Stomach (tissue), 8 donors: ENCODE measurements at regions not wholly inside any gene's neighbourhood (a gene's known extent, or its start where the extent isn't known, plus 50 kb on each side); places are given as distances from the start of the nearest gene placed in this dataset.

ENCODE experiments used
- DNase-seq, 2 donors: peaks; one replicate each; pipeline versions ENCODE4 v3.0.0 to v3.0.0-alpha.2; 2013 to 2019
- H3K27ac ChIP-seq, 5 donors: fragments of 200-600 bp in 4 of 5; sonication (generic) in 4 of 5; one replicate each; pipeline ENCODE4 v1.5.1; 2013 to 2019; ENCODE audit warnings: mild to moderate bottlenecking in 1 of 5, moderate library complexity in 1 of 5
- H3K27me3 ChIP-seq, 3 donors: fragments of 200-600 bp; sonication (generic); one replicate each; pipeline ENCODE4 v1.5.1; 2017 to 2019; ENCODE audit warnings: mixed run types in 1 of 3
- H3K36me3 ChIP-seq, 4 donors: fragments of 200-600 bp; sonication (generic); 1 replicate in 3 of 4; 2 replicates in 1 of 4; pipeline ENCODE4 v1.5.1; 2016 to 2019
- H3K4me1 ChIP-seq, 4 donors: fragments of 200-600 bp; sonication (generic); one replicate each; pipeline ENCODE4 v1.5.1; 2016 to 2019
- H3K4me3 ChIP-seq, 4 donors: fragments of 200-600 bp; sonication (generic) in 3 of 4; one replicate each; pipeline ENCODE4 v1.5.1; 2016 to 2019; ENCODE audit warnings: mild to moderate bottlenecking in 1 of 4
- H3K9me3 ChIP-seq, 4 donors: fragments of 200-600 bp; sonication (generic); one replicate each; pipeline ENCODE4 v1.5.1; 2016 to 2019
- EP300 ChIP-seq: sonication (generic); formaldehyde crosslinking; IDR thresholded peaks from one replicate; pipeline ENCODE4 v1.6.1; 2017; ENCODE audit warnings: antibody characterized with exemption
- POLR2A ChIP-seq, 4 donors: fragments of 450-650 bp; IDR thresholded peaks; one replicate each; pipeline ENCODE4 v1.6.1; 2016; ENCODE audit warnings: antibody characterized with exemption in 4 of 4, control low read depth in 2 of 4, mild to moderate bottlenecking in 1 of 4, moderate library complexity in 1 of 4
- POLR2AphosphoS5 ChIP-seq, 3 donors: sonication (generic); formaldehyde crosslinking; IDR thresholded peaks; one replicate each; pipeline ENCODE4 v1.6.1; 2016; ENCODE audit warnings: antibody characterized with exemption in 3 of 3
- WGBS, 5 donors: extraction: QIAGEN DNeasy Blood & Tissue Kit in 3 of 5; methylation state at CpG; one replicate each; pipeline versions ENCODE4 v1.1.5 to v1.1.7; 2013 to 2018; 5-methylcytosine and 5-hydroxymethylcytosine counted together
- intact Hi-C: fragments of 100-400 bp; cut with DNase I; formaldehyde crosslinking; loops from one replicate; pipeline ENCODE4 v1.15.1; 2023; ENCODE audit warnings: low total_unique reads
- TF ChIP-seq, protein P1 (sequence below), 7 experiments: fragments of 450-650 bp in 4 of 7; fragments of 200-600 bp in 3 of 7; sonication (generic) in 3 of 7; IDR thresholded peaks; one replicate each; pipeline ENCODE4 v1.5.1; 2016 to 2019; ENCODE audit warnings: antibody characterized with exemption in 7 of 7, control low read depth in 2 of 7, mild to moderate bottlenecking in 1 of 7
- donor health status: healthy with polysubstance abuse.
- donor health status: Bipolar disorder and iron deficiency.
- donor health status: healthy.

DNA sequence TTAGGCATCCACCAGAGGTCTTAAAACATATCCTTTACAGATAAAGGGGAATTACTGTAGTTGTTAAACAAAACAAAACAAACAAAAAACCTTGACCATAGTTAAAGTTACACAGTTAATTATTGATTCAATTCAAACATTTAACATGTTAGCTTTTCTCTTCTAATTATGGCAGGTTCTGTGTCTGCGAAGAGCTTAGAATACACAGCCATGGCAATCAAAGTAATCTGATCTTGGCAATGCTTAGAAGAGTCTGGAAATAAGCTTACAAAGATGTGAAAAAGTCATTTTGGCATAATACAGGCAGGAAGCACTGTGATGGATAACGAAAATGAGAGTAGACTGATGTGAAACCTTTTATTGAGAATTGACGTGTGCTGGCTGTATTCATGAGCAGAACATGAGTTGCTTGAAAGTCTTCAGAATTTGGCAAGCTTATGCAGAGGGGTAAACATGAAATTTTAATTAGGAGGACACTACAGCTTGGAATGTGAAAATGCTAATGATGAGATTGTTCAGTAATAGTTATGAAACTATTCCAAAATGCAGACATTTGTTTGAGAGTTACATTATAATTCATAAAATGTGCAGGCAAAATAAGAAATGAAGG is 629.6 kb downstream of the FSCB start:
- Histone ChIP-seq H3K4me3 (no peak overlapping the region), H3K4me1 (peaks cover 0 to 7% (median 0%) of the 10 kb centered on the region in 4 donors), H3K27ac (no peak overlapping the region), H3K36me3 (no peaks in the 10 kb centered on the region), H3K9me3 (no peaks in the 10 kb centered on the region), H3K27me3 (no peaks in the 10 kb centered on the region)
- TF ChIP-seq POLR2A (IDR thresholded peaks at IDR 0.05), result no peak
- TF ChIP-seq EP300, result no peak
- WGBS, 5 donors, result 21 to 33% (median 25%) methylated on average over 3 of the region's 3 CpGs
- intact Hi-C loops, result no loop called here
- no peak for DNase-seq

DNA sequence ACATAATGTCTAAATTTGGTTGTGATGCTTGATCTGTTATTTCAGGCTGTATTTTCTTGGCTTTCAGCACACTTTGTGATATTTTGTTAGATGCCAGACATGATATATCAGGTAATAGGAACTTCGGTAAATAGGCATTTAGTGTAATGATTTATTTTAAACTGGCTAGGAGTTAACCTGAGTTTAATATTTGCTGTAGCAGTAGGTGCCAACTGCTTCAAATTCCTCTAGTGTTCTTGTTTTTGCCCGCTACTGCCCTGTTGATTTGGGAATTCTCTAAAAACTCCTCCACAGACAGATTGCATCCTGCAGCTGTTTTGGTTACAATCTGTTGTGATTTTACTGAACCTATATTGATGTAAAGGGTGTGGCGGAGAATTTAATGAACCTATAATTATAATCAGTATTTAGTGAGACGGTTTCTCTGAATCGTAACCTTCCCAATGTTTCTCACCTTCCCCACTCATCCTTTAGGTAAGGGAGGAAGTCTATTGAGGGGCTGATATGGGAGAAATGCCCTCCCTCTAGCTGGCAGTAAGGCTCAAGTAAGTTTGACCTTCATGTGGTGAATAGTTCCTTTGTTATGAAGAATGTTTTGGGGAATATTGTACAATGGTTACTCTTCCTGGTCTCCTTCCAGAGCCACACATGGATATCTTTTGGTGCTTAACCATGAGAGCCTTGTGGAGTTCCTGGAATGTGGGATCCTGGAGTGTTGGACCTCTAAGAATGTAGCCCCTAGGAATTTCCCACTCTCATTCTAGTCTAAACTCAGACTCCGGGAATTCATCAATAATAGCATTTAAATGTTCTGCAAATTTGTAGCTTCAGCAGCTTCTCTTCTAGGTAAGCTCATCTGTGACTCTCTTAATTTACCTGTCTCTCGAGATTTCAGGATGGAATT is 634.1 kb downstream of the FSCB start:
- peaks cover 0 to 7% (median 0%) of the 10 kb centered on the region in 4 donors for H3K4me1 ChIP-seq
- intact Hi-C loops, result no loop called here
- 70 to 76% (median 71%) methylated on average over 6 to 7 of the region's 7 CpGs for WGBS, 5 donors
- no peaks in the 10 kb centered on the region for H3K36me3 ChIP-seq
- H3K27me3 ChIP-seq, result no peaks in the 10 kb centered on the region
- H3K9me3 ChIP-seq, result no peaks in the 10 kb centered on the region
- no peak overlapping the region for H3K27ac ChIP-seq
- DNase-seq, result no peak
- no peak overlapping the region for H3K4me3 ChIP-seq
- no peak for TF ChIP-seq EP300
- TF ChIP-seq, protein P1, sequence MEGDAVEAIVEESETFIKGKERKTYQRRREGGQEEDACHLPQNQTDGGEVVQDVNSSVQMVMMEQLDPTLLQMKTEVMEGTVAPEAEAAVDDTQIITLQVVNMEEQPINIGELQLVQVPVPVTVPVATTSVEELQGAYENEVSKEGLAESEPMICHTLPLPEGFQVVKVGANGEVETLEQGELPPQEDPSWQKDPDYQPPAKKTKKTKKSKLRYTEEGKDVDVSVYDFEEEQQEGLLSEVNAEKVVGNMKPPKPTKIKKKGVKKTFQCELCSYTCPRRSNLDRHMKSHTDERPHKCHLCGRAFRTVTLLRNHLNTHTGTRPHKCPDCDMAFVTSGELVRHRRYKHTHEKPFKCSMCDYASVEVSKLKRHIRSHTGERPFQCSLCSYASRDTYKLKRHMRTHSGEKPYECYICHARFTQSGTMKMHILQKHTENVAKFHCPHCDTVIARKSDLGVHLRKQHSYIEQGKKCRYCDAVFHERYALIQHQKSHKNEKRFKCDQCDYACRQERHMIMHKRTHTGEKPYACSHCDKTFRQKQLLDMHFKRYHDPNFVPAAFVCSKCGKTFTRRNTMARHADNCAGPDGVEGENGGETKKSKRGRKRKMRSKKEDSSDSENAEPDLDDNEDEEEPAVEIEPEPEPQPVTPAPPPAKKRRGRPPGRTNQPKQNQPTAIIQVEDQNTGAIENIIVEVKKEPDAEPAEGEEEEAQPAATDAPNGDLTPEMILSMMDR (IDR thresholded peaks at IDR 0.05), result no peak
- TF ChIP-seq POLR2A (IDR thresholded peaks at IDR 0.05), result no peak
- TF ChIP-seq POLR2AphosphoS5 (IDR thresholded peaks at IDR 0.05), result no peak

DNA sequence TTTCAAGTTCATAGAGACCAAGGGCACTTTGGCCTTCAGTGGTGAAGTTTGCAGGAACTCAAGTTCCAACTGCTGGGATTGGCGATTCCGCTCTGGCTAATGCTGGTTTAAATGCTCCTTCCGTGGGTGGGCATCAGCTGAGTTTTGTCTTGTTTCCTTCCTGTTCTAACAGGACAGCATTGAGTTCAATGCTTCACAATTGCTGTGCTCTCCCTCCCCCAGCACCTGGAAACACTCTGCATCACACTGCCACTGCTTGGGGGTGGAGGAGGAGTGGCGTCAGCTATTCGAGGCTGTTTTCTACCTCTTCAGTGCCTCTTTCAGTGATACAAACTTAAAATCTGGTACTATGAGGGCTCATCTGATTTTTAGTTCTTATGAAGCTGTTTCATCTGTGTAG is 634.9 kb downstream of the FSCB start:
- Histone ChIP-seq H3K27ac (no peak overlapping the region), H3K27me3 (no peaks in the 10 kb centered on the region), H3K36me3 (no peaks in the 10 kb centered on the region), H3K4me3 (no peak overlapping the region), H3K9me3 (no peaks in the 10 kb centered on the region), H3K4me1 (peaks cover 0 to under 1% (median 0%) of the 10 kb centered on the region in 4 donors)
- TF ChIP-seq POLR2A (IDR thresholded peaks at IDR 0.05), result no peak
- no peak for TF ChIP-seq POLR2AphosphoS5 (IDR thresholded peaks at IDR 0.05)
- TF ChIP-seq, protein P1 (IDR thresholded peaks at IDR 0.05), result no peak
- TF ChIP-seq EP300, result no peak
- intact Hi-C loops, result no loop called here
- no peak for DNase-seq
- 75 to 84% (median 79%) methylated on average over 5 of the region's 5 CpGs for WGBS, 5 donors

DNA sequence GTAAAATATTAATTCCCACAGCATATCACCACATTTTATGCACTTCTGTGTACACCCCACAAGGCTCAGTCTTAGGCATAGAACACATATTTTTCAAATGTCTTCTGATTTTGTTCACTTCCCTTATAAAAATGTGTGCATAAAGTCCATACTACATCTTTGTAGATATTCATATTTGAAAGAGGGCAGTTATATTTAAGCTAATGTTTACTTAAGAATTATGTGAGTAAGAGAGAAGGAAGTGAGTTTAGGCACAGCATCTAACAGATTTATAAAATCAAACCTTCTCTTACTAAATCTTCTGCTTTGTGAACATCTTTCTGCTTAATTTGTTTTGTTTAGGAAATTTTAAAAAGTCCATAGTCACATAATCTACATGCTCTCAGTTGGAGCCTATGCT is 648.1 kb downstream of the FSCB start:
- no peak for DNase-seq
- TF ChIP-seq EP300 (no peak), POLR2AphosphoS5 (IDR thresholded peaks at IDR 0.05) (no peak), POLR2A (IDR thresholded peaks at IDR 0.05) (no peak)
- TF ChIP-seq, protein P1 (IDR thresholded peaks at IDR 0.05), result no peak
- intact Hi-C loops, result no loop called here
- Histone ChIP-seq H3K4me1 (no peaks in the 10 kb centered on the region), H3K4me3 (no peak overlapping the region), H3K27me3 (no peaks in the 10 kb centered on the region), H3K27ac (no peak overlapping the region), H3K9me3 (no peaks in the 10 kb centered on the region), H3K36me3 (no peaks in the 10 kb centered on the region)

DNA sequence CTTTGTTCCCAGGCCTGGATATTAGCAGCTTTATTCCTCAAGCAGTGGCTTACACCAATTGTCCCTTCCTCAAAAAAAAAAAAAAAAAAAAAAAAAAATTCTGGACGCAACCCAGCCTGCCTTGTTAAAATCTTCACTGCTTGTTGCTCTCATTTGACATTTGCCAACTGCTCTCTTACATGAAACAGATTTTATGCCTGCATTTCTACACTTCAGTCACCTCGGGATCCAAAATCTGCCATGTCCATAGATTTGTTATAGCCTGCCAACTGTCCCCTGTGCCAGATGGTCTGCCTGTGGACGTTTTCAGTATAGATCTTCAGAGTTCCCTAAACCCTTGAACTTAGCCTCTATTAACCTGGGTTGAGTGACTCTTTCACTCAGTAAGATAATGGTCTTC is 651.5 kb downstream of the FSCB start:
- Histone ChIP-seq H3K27me3 (no peaks in the 10 kb centered on the region), H3K4me1 (no peaks in the 10 kb centered on the region), H3K27ac (no peak overlapping the region), H3K4me3 (no peak overlapping the region), H3K36me3 (no peaks in the 10 kb centered on the region), H3K9me3 (no peaks in the 10 kb centered on the region)
- 46 to 65% (median 50%) methylated on average over 3 of the region's 3 CpGs for WGBS, 5 donors
- TF ChIP-seq EP300 (no peak), POLR2AphosphoS5 (IDR thresholded peaks at IDR 0.05) (no peak), POLR2A (IDR thresholded peaks at IDR 0.05) (no peak)
- TF ChIP-seq, protein P1 (IDR thresholded peaks at IDR 0.05), result no peak
- no peak for DNase-seq
- intact Hi-C loops, result no loop called here
